ENCODE measurements at regions not wholly inside any gene's neighbourhood (a gene's known extent, or its start where the extent isn't known, plus 50 kb on each side); places are given as distances from the start of the nearest gene placed in this dataset.
"Not testable (repeated sequence)": the region's sequence is repeated elsewhere in the genome, so short reads cannot be mapped to it uniquely, and the experiment has no call there.

GRCh38 chr5:17364987-17365810 is 132.8 kb upstream of the TAF11L2 start:
- DNase-seq (ENCODE audit: low read depth in 2 of 2) = no peak

GRCh38 chr5:17365811-17366138 is 132.3 kb upstream of the TAF11L2 start:
- DNase-seq (ENCODE audit: low read depth in 2 of 2) = no peak

GRCh38 chr5:17367256-17367840 is 130.7 kb upstream of the TAF11L2 start:
- DNase-seq (ENCODE audit: low read depth in 2 of 2) = no peak

DNA sequence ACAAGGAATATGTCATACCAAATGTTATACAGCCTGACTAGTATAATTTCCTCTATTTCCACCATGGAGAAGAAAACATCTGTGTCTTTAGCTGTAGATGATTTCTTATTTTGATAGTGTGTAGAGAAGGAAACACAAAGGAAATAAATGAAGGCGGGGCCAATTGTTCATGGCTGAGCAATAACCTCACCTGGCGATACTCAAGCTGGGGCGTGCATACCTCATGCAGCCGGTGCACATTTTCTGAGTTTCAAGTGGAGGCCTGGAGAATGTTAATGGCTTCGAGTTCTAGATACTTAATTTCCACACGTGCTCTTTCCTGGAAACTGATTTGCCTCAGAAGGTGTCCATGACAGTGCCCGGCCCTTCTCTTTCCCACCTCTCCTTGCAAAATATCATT is 127.4 kb upstream of the TAF11L2 start:
- DNase-seq (ENCODE audit: low read depth in 2 of 2) = no peak

DNA sequence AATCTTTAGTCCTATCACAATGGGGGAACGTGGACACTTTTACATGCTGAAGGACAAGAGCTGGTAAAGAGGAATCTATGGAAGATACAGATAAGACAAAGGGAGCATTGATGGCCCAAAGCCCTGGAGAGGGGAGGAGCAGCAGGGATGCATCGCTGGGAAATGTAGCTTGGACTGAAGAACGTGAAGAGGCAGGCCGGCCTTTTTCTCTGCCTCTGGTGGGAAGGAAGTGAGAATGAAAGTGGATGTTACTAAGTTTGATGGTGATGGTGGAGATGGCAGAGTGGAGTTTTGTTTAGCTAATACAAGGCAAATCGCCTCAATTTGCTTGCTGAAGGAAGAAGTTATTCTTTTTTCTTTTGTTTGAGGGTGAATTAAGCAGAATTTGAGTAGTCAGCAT is 124.6 kb upstream of the TAF11L2 start:
- no peak for DNase-seq (ENCODE audit: low read depth in 2 of 2)

DNA sequence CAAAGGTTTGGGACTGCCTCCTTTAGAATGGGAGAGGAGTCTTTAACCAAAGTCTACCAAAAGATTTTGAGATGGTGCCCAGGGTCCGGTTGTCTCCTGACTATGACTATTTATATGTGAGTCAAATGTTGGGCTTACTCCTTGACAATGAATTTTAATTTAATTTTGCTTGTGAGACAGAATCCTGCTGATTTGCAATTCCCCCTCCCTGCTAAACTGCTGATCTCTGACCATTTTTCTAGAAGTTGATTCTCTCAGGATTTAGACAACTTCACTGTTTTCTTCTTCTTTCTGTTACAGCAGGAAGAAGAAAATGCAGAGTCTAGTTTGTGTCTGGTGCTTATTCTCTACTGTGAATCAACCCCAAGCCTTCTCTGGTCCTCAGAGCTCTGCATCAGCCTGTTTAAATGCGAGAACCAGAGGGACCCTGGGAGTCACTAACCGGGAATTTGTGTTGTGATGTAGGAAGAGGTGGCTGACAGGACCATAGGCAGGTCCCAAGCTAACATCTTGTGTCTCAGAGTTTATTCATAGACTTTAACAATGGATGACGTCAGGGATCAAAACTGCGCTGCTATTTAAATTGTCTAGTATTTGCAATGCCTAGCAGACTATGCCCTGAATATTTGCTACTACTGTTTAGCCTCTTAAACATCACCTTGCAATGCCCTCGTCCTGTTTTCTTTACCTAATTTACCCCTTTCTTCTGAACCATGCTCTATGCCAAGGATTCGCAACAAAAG is 124.0 kb upstream of the TAF11L2 start:
- DNase-seq (ENCODE audit: low read depth in 2 of 2) = no peak

DNA sequence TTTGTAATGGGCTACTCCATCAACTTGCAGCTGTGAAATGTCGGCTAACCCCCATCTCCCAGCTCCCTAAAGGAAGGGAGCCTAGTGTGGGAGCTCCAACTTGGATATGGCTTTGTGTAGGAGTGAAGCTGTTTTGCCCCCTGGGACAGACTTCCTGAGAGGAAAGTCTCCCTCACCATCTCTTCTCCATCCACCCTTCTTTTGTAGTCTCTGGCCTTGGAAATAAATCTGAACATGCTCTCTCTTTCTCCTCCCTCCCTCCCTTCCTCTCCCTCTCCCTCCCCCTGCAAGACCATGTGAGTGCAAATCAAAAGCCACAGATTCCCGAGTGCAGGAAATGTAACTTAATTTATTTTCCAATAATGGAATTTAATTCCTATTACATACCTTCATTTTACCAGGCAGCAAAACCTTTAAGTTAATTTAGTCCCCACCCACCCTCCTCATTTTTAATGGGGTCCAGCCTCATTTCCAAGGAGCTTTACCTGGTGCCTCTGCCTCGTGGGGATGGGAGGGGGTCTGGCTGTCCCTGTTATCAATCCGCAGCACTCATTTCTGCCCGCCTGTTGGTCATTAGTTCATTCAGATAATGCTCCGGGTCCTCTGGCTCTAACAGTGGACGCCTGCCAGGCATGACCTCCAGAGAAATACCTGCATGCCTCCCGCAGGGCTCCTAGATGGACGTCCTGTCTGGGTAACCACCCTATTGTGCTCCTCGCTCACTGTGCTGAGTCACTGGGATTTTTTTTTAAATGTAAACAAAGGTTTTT is 122.9 kb upstream of the TAF11L2 start:
- peak in 1 of 2 donors; percentile 3 for DNase-seq (ENCODE audit: low read depth in 2 of 2)

GRCh38 chr5:17375886-17376285 is 122.1 kb upstream of the TAF11L2 start:
- not testable (repeated sequence) for DNase-seq (ENCODE audit: low read depth in 2 of 2)

- DNase-seq (ENCODE audit: low read depth in 2 of 2) = no peak
Observed at GRCh38 chr5:17378346-17378997, 119.6 kb upstream of the TAF11L2 start.

- no peak for DNase-seq (ENCODE audit: low read depth in 2 of 2)
Observed at GRCh38 chr5:17379100-17379951, 118.7 kb upstream of the TAF11L2 start.

GRCh38 chr5:17381932-17382331 is 116.1 kb upstream of the TAF11L2 start:
- no peak for DNase-seq (ENCODE audit: low read depth in 2 of 2)

DNA sequence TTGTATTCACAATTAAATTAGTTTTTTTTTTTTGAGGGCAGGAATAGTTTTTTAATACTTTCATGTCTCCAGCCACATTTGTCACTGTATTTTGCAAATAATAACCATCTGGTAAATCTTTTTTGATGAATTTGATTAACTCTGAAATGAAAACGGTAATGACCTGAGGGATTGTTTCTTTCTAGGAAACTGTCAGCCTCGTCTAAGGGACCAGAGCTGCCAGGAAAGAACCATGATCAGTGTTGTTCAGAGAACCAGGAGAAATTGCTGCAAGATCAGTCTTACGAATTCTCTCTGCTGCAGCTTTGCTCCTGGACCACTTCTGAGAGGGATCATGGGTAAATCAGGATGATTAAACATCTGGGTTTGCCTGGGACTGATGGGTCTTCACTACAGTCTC is 114.5 kb upstream of the TAF11L2 start:
- no peak for DNase-seq (ENCODE audit: low read depth in 2 of 2)

DNA sequence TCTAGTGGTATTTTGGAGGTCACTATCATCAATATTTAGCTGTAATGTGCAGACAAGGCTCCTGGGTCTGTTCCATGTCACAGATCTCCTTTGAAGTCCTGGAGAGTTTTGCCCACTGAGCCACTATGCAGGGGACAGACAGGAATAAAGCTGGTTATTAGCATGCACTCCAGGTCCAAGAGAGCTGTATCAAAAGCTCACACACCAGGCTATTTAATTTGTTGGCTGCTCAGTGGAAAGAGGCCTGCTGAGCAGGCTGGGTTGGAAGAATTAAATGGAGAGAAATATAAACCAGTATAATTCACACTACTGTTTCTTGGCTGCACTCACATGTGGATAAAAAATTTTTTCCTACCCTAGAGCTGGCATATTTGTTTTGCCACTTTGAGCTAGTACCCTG is 113.8 kb upstream of the TAF11L2 start:
- no peak for DNase-seq (ENCODE audit: low read depth in 2 of 2)

GRCh38 chr5:17388717-17389116 is 109.3 kb upstream of the TAF11L2 start:
- DNase-seq (ENCODE audit: low read depth in 2 of 2) = no peak

GRCh38 chr5:17394086-17394485 is 103.9 kb upstream of the TAF11L2 start:
- no peak for DNase-seq (ENCODE audit: low read depth in 2 of 2)

- DNase-seq (ENCODE audit: low read depth in 2 of 2) = no peak
Observed at GRCh38 chr5:17395106-17395880, 102.7 kb upstream of the TAF11L2 start.

DNA sequence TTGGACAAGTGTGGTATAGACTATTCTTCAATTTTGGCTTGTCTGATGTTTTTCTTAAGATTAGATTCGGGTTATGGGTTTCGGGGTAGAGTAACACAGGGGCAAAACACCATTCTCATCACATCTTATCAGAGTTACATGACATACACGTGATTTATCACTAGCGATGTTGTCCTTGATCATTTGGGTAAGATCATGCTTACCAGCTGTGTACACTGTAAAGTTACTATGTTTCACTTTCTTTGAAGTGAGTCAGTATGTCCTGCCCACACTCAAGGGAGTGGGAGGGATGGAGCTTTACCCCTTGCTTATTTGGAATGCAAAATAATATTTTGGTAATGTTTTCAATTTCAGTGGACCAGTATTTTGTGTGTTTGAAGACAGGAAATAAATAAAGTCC is 101.8 kb upstream of the TAF11L2 start:
- no peak for DNase-seq (ENCODE audit: low read depth in 2 of 2)

DNA sequence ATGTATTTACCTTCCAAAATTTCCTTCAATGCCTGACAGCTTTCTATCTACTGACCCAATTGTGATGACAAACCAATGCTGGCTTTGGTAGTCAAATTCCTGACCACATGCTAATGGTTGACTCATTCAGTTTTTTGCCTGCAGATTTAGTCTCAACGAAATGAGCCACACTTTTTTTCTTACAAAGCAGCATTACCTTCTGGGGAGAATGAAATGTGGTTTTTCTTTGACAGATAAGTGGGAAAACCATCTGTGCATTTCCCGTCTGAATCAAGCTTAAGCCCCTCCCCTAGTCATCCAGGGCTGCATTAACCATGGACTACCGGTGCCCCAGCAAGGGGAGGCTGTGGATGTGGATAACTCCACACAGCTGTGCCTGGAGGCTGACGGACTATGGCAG is 99.6 kb upstream of the TAF11L2 start:
- no peak for DNase-seq (ENCODE audit: low read depth in 2 of 2)
